IPS-NIHi11 (cell line): ENCODE measurements at regions not wholly inside any gene's neighbourhood (a gene's known extent, or its start where the extent isn't known, plus 50 kb on each side); places are given as distances from the start of the nearest gene placed in this dataset.
"Not testable (repeated sequence)": the region's sequence is repeated elsewhere in the genome, so short reads cannot be mapped to it uniquely, and the experiment has no call there.

Experiments
- DNase-seq: peaks from one replicate; pipeline ENCODE4 v3.0.0; 2012; ENCODE audit warnings: mixed read lengths, low spot score

DNA sequence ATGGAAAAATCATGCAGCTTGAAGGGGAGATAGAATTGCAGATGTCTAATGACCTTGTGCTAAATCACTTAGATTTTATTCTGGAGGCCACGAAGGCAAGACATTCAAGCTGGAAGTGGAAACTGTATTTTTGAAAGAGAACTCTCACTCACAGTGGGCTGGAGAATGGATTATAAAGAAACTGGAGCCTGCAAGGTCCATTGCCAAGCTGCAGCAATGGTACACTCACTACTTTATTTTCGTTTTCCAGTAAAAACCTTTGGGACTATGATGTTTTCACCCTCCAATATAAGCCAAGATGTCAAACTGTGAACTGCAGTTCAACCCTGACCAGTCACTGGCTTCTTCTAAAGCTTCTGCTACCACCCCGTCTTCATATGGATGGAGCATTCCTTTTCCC, 62.0 kb downstream of the SKIDA1 start:
- DNase-seq, result no peak

- no peak for DNase-seq
These were observed 67.2 kb downstream of the SKIDA1 start for GRCh38 chr10:21458126-21458871.

DNA sequence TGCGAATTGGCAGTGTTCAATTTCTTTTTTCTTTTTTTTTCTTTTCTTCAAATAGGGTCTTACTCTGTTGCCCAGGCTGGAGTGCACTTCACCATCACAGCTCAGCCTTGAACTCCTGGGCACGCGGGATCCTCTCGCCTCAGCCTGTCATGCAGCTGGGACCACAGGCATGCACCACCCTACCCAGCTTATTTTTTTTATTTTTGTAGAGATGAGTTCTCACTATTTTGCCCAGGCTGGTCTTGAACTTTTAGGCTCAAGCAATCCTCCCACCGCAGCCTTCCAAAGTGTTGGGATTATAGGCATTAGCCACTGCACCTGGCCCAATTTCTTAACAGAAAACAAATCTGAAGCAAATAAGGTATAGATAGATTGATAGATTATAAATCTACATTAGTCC, 69.3 kb downstream of the SKIDA1 start:
- DNase-seq, result no peak

- no peak for DNase-seq
These were observed 73.3 kb downstream of the SKIDA1 start for GRCh38 chr10:21452203-21452602.

GRCh38 chr10:21449288-21449966, 76.1 kb downstream of the SKIDA1 start:
- no peak for DNase-seq

- DNase-seq, result no peak
These were observed 80.3 kb downstream of the SKIDA1 start for GRCh38 chr10:21445163-21445562.

DNA sequence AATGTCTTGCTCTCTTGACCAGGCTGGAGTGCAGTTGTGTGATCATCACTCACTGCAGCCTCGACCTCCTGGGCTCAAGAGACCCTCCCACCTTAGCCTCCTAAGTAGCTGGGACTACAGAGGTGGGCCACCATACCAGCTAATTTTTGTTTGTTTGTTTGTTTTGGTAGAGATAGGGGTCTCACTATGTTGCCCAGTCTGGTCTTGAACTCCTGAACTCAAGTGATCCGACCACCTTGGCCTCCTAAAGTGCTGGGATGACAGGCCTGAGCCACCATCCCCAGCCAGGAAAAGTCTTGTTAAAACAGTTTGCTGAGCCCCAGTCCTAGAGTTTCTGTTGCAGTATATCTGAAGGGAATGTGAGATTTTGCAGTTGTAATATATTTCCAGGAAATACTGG, 83.9 kb downstream of the SKIDA1 start:
- no peak for DNase-seq

DNA sequence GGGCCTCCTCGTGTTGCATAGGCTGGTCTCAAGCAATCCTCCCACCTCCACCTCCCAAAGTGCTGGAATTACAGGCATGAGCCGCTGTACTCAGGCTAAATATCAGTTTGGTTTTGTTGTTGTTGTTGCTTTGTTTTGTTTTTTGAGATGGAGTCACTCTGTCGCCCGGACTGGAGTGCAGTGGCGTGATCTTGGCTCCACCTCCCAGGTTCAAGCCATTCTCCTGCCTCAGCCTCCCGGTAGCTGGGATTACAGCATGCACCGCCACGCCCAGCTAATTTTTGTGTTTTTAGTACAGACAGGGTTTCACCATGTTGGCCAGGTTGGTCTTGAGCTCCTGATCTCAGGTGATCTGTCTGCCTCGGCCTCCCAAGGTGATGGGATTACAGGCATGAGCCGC, 86.6 kb downstream of the SKIDA1 start:
- not testable (repeated sequence) for DNase-seq

GRCh38 chr10:21437770-21438382, 87.6 kb downstream of the SKIDA1 start:
- no peak for DNase-seq

DNA sequence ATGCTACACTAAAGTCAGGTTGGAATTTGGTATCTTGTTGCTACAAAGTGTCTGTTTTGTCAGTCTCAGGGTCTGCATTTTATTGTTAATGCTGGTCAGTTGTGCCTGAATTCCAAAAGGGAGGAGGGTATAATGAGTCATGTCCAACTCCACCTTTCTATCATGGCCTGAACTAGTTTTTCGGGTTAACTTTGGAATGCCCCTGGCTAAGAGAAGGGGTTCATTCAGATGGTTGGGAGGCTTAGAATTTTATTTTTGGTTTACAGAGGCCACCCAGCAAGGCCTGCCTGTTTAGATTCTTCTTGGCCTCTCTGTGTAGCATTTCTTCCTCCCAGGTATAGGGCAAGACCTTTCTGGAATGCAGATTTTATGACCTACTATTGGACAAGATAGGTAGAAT, 93.2 kb downstream of the SKIDA1 start:
- no peak for DNase-seq

- DNase-seq, result no peak
These were observed 93.7 kb downstream of the SKIDA1 start for GRCh38 chr10:21431799-21432198.

DNA sequence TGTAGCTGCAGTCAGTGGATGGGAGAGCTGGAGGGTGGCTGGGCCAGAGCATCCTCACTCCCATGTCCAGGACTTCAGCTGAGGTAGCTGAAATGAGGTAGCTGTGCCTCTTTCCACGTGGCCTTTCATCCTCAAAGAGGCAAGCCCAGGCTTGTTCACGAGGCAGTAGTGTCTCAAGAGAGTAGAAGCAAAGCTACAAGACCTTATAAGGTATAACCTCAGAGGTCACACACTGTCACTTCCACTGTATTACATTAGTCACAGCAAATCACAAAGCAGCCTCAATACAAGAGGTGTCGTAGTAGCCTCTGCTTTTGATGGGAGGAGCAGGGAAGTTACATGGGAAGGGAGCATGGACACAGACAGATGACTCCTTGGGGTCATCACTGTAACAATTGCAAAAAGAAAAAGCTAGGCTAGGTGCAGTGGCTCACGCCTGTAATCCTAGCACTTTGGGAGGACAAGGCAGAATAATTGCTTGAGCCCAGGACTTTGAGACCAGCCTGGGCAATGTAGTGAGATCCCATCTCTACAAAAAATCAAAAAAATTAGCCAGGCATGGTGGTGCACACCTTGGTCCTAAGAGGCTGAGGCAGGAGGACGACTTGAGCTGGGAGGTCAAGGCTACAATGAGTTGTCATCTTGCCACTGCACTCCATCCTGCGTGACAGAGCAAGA, 97.5 kb downstream of the SKIDA1 start:
- no peak for DNase-seq

DNA sequence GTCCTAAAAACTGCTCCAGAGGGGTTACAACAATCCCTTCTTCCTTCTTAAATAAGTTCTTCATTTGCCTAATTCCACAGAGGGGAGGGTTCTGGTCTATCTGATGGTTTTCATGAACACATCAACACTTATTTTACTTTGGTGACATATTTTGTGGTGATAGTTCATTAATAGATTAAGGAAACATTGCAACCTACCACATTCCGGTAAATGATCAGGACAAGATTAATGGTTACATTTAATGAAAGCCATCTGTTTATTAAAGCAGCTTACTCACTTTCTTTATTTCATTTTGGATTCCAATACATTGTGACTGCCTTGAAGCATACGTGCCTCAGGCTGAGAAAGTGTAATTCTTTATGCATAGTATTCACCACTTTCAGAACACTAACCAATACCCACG, 101.0 kb downstream of the SKIDA1 start:
- no peak for DNase-seq

DNA sequence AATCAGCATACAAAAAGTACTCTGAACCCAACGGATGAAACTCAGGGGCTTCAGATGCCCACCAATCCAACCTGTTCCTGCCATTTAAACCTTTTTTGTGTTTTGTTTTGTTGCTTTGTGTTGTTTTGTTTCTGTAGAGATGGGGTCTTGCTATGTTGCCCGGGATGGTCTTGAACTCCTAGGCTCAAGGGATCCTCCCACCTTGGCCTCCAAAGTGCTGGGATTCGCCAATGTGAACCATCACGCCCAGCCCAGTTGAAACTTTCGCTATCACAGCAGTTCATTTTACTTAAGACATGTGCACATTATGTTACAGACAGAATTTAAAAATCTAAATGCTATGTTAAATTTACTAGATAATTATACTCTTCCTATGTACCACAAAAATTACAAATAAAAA, 101.6 kb downstream of the SKIDA1 start:
- no peak for DNase-seq

DNA sequence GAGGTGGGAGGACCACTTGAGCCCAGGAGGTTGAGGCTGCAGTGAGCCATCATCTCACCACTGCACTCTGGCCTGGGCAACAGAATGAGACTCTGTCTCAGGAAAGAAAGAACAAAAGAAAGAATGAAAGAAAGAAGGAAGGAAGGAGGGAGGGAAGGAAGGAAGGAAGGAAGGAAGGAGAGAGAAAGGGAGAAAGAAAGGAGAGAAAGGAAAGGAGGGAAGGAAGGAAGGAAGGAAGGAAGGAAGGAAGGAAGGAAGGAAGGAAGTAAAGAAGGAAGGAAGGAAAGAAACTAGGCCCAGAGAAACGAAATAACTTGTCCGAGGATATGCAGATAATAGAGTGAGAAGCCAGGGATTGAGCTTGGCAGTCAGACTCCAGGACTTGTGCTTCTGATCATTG, 102.1 kb downstream of the SKIDA1 start:
- no peak for DNase-seq

- DNase-seq, result no peak
These were observed 103.7 kb downstream of the SKIDA1 start for GRCh38 chr10:21421794-21422193.

- DNase-seq, result no peak
These were observed 104.5 kb downstream of the SKIDA1 start for GRCh38 chr10:21421016-21421415.

DNA sequence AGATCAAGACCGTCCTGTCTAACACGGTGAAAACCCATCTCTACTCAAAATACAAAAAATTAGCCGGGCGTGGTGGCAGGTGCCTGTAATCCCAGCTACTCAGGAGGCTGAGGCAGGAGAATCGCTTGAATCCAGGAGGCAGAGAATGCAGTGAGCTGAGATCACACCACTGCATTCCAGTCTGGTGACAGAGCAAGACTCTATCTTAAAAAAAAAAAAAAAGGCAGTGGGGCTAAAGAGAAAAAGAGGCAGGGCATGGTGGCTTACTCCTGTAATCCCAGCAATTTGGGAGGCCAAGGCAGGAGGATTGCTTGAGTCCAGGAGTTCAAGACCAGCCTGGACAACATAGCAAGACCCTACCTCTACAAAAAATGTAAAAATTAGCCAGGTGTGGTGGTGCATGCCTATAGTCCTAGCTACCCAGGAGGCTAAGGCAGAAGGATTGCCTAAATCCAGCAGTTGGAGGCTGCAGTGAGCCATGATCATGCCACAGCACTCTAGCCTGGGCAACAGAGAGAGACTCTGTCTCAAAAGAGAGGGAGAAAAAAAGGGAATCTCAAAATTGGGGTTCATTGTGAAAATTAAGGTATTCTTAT, 106.4 kb downstream of the SKIDA1 start:
- DNase-seq, result not testable (repeated sequence)

GRCh38 chr10:21417172-21417712, 108.2 kb downstream of the SKIDA1 start:
- DNase-seq, result peak; percentile 49

DNA sequence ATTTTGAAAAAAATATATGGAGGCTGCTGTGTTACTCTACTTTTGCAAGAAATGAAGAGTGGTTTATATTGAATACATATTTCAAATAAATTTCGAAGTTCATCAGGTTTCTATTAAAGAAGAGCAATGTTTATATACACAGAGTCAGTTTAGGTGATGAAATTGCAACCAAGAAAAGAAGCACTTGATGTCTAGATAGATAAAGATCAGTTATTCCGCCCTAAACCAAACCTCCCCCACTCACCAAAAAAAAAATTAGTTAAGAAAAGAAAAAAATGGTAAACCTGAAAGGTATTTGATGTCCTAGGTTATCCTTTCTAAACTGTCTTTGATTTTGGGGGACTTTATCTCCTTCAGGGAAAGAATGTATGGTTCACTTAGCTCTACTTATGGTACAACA, 111.8 kb downstream of the SKIDA1 start:
- DNase-seq, result no peak

DNA sequence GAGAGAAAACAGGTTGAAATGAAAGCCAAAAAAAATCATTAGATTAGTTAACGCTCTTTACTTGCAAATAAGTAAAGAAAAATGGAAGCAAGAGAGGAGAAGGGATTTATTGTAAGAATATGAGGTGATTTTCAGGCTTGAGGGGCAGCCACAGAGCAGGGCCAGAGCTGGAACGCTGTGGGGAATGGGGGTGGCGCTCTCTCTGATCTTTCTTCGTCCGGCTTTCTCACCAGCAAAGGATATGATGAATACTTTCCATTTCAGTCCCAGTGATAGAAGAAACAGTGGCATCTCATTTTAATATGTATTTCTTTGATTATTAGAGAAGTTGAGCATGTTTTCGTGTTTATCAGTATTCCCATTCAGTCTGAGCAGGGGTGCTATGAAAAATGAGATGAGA, 112.2 kb downstream of the SKIDA1 start:
- DNase-seq, result no peak

DNA sequence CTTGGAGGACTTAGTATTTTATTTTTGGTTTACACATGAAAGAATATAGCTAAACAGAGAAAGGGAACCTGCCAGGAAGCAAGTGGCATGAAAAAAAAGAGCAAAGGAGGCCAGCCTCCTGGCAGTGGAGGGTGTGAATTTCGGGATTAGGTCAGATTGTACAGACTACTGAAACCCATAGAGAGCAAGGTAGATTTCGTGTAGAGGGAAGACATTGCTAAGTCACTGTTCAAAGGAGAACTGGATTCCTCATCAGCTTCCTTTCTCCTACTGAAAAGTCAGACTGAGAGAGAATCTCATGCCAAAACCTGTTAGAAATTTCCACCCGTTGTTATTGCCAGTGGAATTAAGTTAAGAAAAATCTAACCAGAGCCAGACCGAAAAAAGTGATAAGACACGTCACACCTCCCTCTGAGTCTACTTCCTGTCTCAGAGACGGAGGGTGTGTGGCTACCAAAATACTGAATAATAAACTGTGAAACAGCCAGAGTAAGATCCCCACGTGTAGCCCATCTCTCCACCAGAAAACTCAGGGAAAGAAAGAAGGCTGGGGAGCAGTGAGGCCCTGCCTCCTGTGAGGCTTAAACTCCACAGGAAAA, 118.8 kb downstream of the SKIDA1 start:
- DNase-seq, result no peak
